K562 (cell line): ENCODE measurements at regions not wholly inside any gene's neighbourhood (a gene's known extent, or its start where the extent isn't known, plus 50 kb on each side); places are given as distances from the start of the nearest gene placed in this dataset.
A peak's percentile ranks its signal among the peaks of the same experiment; 100 is the strongest.

ENCODE experiments used
- ATAC-seq: fragments of 200-7000 bp; cut with Tn5 transposase; 3 replicates; pipeline ENCODE4 v1.9.1; 2020; ENCODE audit warnings: moderate library complexity
- BruUV-seq: library from RNA; stranded (reverse); fragments of 400-500 nt; replicated peaks from 2 replicates; lab custom pipeline; 2021; lab: Mats Ljungman, UMichigan
- CTCF ChIA-PET: fragments of 300-600 bp; formaldehyde crosslinking; extraction: SDS; loops from one replicate; lab custom pipeline; 2021; ENCODE audit warnings: low intra/inter-chr PET ratio; lab: Yijun Ruan, JAX
- POLR2A ChIA-PET: fragments of 300-600, 350-650 bp; sonication (Branson Sonifier 250); formaldehyde crosslinking; extraction: SDS; loops from one replicate; lab custom pipeline; 2021; ENCODE audit warnings: antibody characterized with exemption, inconsistent platforms; lab: Yijun Ruan, JAX
- DNase-seq, 4 experiments: peaks; one replicate each; pipeline versions ENCODE4 v3.0.0 to v3.0.0-alpha.2; 2011 to 2018; ENCODE audit warnings: low spot score in 3 of 4, mixed read lengths in 3 of 4; ENCODE audit errors: extremely low read depth in 1 of 4
- FAIRE-seq: peaks from 2 replicates; lab custom pipeline; 2011; peaks lifted over from hg19 to GRCh38; lab: Jason Lieb, UNC
- H2AFZ ChIP-seq: 2 replicates; pipeline ENCODE4 v1.6.0; 2011; ENCODE audit warnings: low read depth, low read length, control low read depth, inconsistent platforms
- H3K27ac ChIP-seq: fragments of 200-600 bp; 3 replicates; pipeline ENCODE4 v1.8.0; 2011; ENCODE audit warnings: low read depth, mild to moderate bottlenecking, control low read depth, inconsistent platforms, low read length, moderate library complexity, mixed read lengths; ENCODE audit errors: extremely low read depth
- H3K27me3 ChIP-seq, 2 experiments: fragments of 300-600 bp in 1 of 2; 2 replicates in 1 of 2; 3 replicates in 1 of 2; pipeline versions ENCODE4 v1.6.0 to v1.8.0; 2011; ENCODE audit warnings: inconsistent platforms in 2 of 2, low read length in 2 of 2, mild to moderate bottlenecking in 1 of 2, mixed read lengths in 1 of 2, moderate library complexity in 1 of 2; ENCODE audit not compliant: control insufficient read depth in 2 of 2, insufficient read depth in 2 of 2
- H3K36me3 ChIP-seq: fragments of 300-600 bp; 3 replicates; pipeline ENCODE4 v1.8.0; 2011; ENCODE audit warnings: mild to moderate bottlenecking, low read length, inconsistent platforms; ENCODE audit not compliant: control insufficient read depth, insufficient read depth
- H3K4me1 ChIP-seq, 2 experiments: fragments of 200-600 bp in 1 of 2; replicated peaks in 1 of 2; 2 replicates in 1 of 2; 3 replicates in 1 of 2; pipeline versions ENCODE4 v1.5.1 to v1.8.0; 2011; ENCODE audit warnings: inconsistent platforms in 2 of 2, low read length in 2 of 2, mild to moderate bottlenecking in 1 of 2, mixed read lengths in 1 of 2, moderate library complexity in 1 of 2; ENCODE audit not compliant: control insufficient read depth in 2 of 2, insufficient read depth in 2 of 2
- H3K4me2 ChIP-seq: 2 replicates; pipeline ENCODE4 v1.6.1; 2011; ENCODE audit warnings: low read length, control low read depth, inconsistent platforms, mixed read lengths; ENCODE audit not compliant: insufficient read depth
- H3K4me3 ChIP-seq: fragments of 200-600 bp; sonication (generic), shearing (Covaris generic); 2 replicates; pipeline ENCODE4 v1.5.1; 2016; ENCODE audit warnings: control low read depth, inconsistent platforms
- H3K79me2 ChIP-seq: fragments of 200-600 bp; 3 replicates; pipeline ENCODE4 v1.8.0; 2011; ENCODE audit warnings: low read length, inconsistent platforms; ENCODE audit not compliant: control insufficient read depth, insufficient read depth
- H3K9ac ChIP-seq, 2 experiments: 2 replicates each; pipeline versions ENCODE4 v1.6.0 to v1.6.1; 2011; ENCODE audit warnings: low read depth in 2 of 2, low read length in 2 of 2, control low read depth in 1 of 2, inconsistent platforms in 1 of 2, mild to moderate bottlenecking in 1 of 2, mixed read lengths in 1 of 2; ENCODE audit not compliant: insufficient read depth in 1 of 2
- H3K9me1 ChIP-seq: one replicate; pipeline ENCODE4 v1.6.0; 2011; ENCODE audit warnings: inconsistent platforms, mild to moderate bottlenecking, low read length, moderate library complexity; ENCODE audit not compliant: control insufficient read depth, insufficient read depth
- H3K9me3 ChIP-seq: replicated peaks from 2 replicates; pipeline ENCODE4 v1.5.1; 2011; ENCODE audit warnings: low read depth, low read length, inconsistent platforms; ENCODE audit not compliant: control insufficient read depth, insufficient read depth
- H4K20me1 ChIP-seq: replicated peaks from 2 replicates; pipeline ENCODE4 v1.6.1; 2011; ENCODE audit warnings: low read length, inconsistent platforms, mixed read lengths; ENCODE audit not compliant: control insufficient read depth, insufficient read depth
- ARID3A ChIP-seq: IDR thresholded peaks from 2 replicates; pipeline ENCODE4 v1.6.1; 2012; ENCODE audit warnings: low read depth, low read length, improper control_type of control experiment, borderline replicate concordance
- CTCF ChIP-seq, 3 experiments: IDR thresholded peaks in 2 of 3; conservative IDR thresholded peaks in 1 of 3; 2 replicates each; pipeline ENCODE4 v1.5.1; 2011 to 2012; ENCODE audit warnings: low read length in 3 of 3, mild to moderate bottlenecking in 3 of 3, control low read depth in 2 of 3, improper control_type of control experiment in 1 of 3, inconsistent platforms in 1 of 3, low read depth in 1 of 3, mixed read lengths in 1 of 3, moderate library complexity in 1 of 3; ENCODE audit not compliant: insufficient read depth in 2 of 3
- PHTF2 ChIP-seq: fragments of 250-450 bp; sonication (Bioruptor Pico); IDR thresholded peaks from 2 replicates; pipeline ENCODE4 v1.5.0; 2021; ENCODE audit warnings: mild to moderate bottlenecking
- RAD21 ChIP-seq, 2 experiments: fragments of 250-450 bp in 1 of 2; fragments of 450-650 bp in 1 of 2; sonication (Bioruptor Pico) in 1 of 2; formaldehyde crosslinking in 1 of 2; IDR thresholded peaks in 1 of 2; conservative IDR thresholded peaks in 1 of 2; 2 replicates each; pipeline versions ENCODE4 v1.4.0 to v1.8.0; 2020 to 2022; ENCODE audit warnings: mild to moderate bottlenecking in 2 of 2, moderate library complexity in 1 of 2
- SMARCA4 ChIP-seq: fragments of 450-650 bp; IDR thresholded peaks from 2 replicates; pipeline ENCODE4 v1.6.1; 2016
- TEAD1 ChIP-seq, 2 experiments: fragments of 450-650 bp in 1 of 2; sonication (generic) in 1 of 2; formaldehyde crosslinking; IDR thresholded peaks; 2 replicates each; pipeline versions ENCODE4 v1.4.0 to v1.8.0; 2020 to 2022; ENCODE audit warnings: mild to moderate bottlenecking in 2 of 2, missing genetic modification reagents in 1 of 2
- TEAD2 ChIP-seq: fragments of 450-650 bp; IDR thresholded peaks from 2 replicates; pipeline ENCODE4 v1.6.1; 2016; ENCODE audit warnings: missing genetic modification characterization, control low read depth, missing compliant biosample characterization
- TEAD4 ChIP-seq, 2 experiments: sonication (generic) in 1 of 2; formaldehyde crosslinking in 1 of 2; IDR thresholded peaks; 2 replicates each; pipeline versions ENCODE4 v1.6.1 to v1.8.0; 2012 to 2022; ENCODE audit warnings: borderline replicate concordance in 1 of 2, inconsistent platforms in 1 of 2, low read length in 1 of 2, mild to moderate bottlenecking in 1 of 2, missing genetic modification reagents in 1 of 2
- ZNF280B ChIP-seq: fragments of 250-450 bp; sonication (Bioruptor Pico); IDR thresholded peaks from 2 replicates; pipeline ENCODE4 v1.5.1; 2021; ENCODE audit warnings: mild to moderate bottlenecking
- WGBS: fragments of 100-300 bp; shearing (Covaris generic); methylation state at CpG from one replicate; pipeline ENCODE4 v1.1.6; 2016; ENCODE audit warnings: low coverage, mixed read lengths; ENCODE audit not compliant: insufficient coverage; ENCODE audit errors: missing lambda C conversion rate; 5-methylcytosine and 5-hydroxymethylcytosine counted together
- in situ Hi-C: fragments of 300-500 bp; cut with MboI; formaldehyde crosslinking; loops from 4 replicates; pipeline ENCODE4 v1.15.0; 2018; ENCODE audit warnings: inconsistent platforms, mixed read lengths
- intact Hi-C: fragments of 100-400 bp; cut with micrococcal nuclease; formaldehyde crosslinking; loops from 2 replicates; pipeline ENCODE4 v1.14.2; 2022

DNA sequence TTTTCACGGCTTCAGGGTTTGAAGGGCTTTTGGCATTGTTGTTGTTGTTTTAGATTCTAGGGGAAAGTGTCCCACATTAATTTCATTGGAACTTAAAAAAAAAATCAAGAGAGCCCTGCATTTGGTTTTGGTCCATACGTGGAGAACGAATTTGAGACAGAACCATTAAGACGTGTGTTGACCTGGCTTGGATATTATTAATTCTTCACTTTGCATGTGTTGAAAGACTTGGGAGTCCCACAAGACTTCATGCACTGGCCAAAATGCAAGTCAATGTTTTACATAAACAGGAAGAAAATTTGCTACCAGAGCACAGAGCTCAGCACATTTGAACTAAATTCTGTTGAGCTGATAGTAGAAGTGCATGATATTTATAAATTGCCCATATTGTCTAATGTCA lies 761.2 kb upstream of the ACVR2A start (continued):
- TF ChIP-seq ZNF280B (CRISPR knock-in tag): no peak
- no peak for TF ChIP-seq SMARCA4

DNA sequence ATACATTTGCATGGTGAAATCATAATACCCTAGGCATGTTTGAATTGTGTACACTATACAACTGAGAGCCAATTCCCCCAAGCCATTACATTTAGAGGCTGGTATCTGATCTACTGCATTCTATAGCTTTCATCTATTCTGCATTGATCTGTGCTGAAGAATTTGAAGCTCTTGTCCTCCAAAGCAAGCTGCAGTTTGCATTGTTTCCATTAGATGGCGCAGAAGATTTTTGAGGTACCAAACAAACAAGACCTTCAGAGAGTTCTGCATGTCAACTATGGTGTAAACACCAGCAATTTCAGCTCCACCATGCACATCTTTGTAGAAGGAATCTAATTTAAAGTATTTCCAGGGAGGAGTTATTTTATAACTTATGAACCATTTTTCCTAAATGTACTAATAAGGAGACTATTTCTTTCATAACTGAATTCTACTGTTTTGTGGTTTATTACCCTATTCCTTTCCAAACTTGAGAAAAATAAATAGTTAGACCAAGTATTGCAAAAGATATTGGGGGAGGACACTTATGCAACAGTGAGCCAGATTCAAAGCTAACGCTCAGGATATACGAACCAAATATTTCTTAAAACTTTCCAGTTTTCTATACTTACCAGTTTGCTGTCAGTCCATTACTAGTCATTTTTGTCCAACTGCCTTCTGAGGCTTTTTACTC lies 761.8 kb upstream of the ACVR2A start:
- Histone ChIP-seq H3K4me3 (no peak overlapping the region), H3K36me3 (no peaks in the 10 kb centered on the region), H3K27ac (no peak overlapping the region), H3K9me1 (no peaks in the 10 kb centered on the region), H3K9me3 (no peaks in the 10 kb centered on the region), H3K4me1 (no peaks in the 10 kb centered on the region), H4K20me1 (no peaks in the 10 kb centered on the region), H3K27me3 (no peaks in the 10 kb centered on the region), H3K4me2 (no peak overlapping the region), H3K79me2 (no peaks in the 10 kb centered on the region), H2AFZ (no peak overlapping the region), H3K9ac (no peak overlapping the region)
- no TSS peak for BruUV-seq
- peak; percentile 21 to 50 (median 34) for DNase-seq
- ChIA-PET CTCF (no interaction called here), POLR2A (no interaction called here)
- TF ChIP-seq TEAD1 (CRISPR knock-in tag; IDR thresholded peaks at IDR 0.05) (peak; percentile 95), TEAD4 (IDR thresholded peaks at IDR 0.05; ENCODE audit: low read length) (peak; percentile 60; the same call in 1 of the 2 replicates), TEAD4 (CRISPR knock-in tag; IDR thresholded peaks at IDR 0.05; ENCODE audit: borderline replicate concordance) (no peak), PHTF2 (CRISPR knock-in tag) (no peak), CTCF (IDR thresholded peaks at IDR 0.05 in 2 of 3, conservative IDR thresholded peaks at IDR 0.05 in 1 of 3; ENCODE audit: insufficient read depth in 2 of 3, low read depth in 1 of 3, low read length in 3 of 3) (peak; percentile 23 to 64 (median 47); a peak in 5 of 6 replicates), RAD21 (CRISPR knock-in tag; conservative IDR thresholded peaks at IDR 0.05 in 1 of 2, IDR thresholded peaks at IDR 0.05 in 1 of 2) (peak; percentile 53 to 58), TEAD2 (tag) (peak; percentile 91), ARID3A (no peak)
- intact Hi-C loops: loop anchor here (1.0 kb wide), 1 partner anchor 828 kb away; no protein-coding TSS in a partner anchor
- WGBS: 0% methylated on average over 3 of the region's 3 CpGs
- ATAC-seq: peak; percentile 53; the same call in 2 of the 3 replicates
- in situ Hi-C loops: loop anchor here (25.0 kb wide), 1 partner anchor 829 kb away; no protein-coding TSS in a partner anchor
- FAIRE-seq: peak; percentile 82
